HG02981 (cell line): ENCODE measurements at regions not wholly inside any gene's neighbourhood (a gene's known extent, or its start where the extent isn't known, plus 50 kb on each side); places are given as distances from the start of the nearest gene placed in this dataset.
"Not testable (repeated sequence)": the region's sequence is repeated elsewhere in the genome, so short reads cannot be mapped to it uniquely, and the experiment has no call there.

Experiments
- ATAC-seq: cut with Tn5 transposase; IDR thresholded peaks from one replicate; pipeline ENCODE4 v1.9.1; 2021; ENCODE audit warnings: mild to moderate bottlenecking, moderate library complexity; ENCODE audit not compliant: unreplicated experiment

DNA sequence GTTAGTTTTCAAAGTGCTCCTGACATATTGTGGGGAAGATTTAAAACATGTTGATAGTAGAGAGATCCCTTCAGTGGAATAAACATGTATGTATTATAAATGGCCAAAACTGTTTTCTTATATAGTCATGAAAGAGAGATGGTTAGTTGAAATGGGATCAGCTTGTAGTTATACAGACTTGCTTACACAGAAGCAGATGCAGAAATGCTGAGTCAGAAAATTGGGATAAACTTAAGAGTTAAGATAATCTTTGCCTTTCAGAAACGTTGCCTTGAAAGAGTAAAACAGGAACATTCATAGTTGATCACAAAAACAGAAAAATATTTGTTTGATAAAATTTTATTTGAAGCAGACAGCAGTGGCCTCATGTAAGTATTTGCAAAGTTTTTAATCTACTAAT lies 433.2 kb upstream of the BCHE start:
- ATAC-seq: no peak

DNA sequence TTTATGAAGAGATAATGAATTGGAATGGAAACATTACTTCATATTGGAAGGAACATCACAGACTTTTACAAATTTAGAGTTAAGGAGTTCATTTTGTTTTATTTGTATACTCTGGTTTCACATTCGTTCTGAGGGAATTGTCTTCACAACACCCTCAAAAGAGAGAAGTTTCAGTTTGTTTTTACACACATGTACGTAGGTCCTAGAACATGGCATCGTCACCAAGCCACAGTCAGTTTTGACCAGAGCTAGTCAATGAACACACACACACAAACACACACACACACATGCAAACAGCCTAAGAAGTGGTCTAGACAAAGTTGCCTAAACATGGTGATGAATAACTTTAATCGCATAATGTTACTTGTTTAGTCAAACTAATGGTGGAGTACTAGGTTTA lies 427.9 kb upstream of the BCHE start:
- no peak for ATAC-seq

- ATAC-seq: no peak
Observed at GRCh38 chr3:166263460-166263859, 426.2 kb upstream of the BCHE start.

GRCh38 chr3:166258293-166258850 lies 421.1 kb upstream of the BCHE start:
- not testable (repeated sequence) for ATAC-seq

DNA sequence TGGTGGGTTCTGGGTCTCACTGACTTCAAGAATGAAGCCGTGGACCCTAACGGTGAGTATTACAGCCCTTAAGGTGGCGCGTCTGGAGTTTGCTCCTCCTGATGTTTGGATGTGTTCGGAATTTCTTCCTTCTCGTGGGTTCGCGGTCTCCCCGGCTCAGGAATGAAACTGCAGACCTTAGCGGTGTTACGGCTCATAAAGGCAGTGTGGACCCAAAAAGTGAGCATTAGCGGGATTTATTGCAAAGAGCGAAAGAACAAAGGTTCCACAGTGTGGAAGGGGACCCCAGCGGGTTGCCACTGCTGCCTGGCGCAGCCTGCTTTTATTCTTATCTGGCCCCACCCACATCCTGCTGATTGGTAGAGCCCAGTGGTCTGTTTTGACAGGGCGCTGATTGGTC lies 420.5 kb upstream of the BCHE start:
- no peak for ATAC-seq

GRCh38 chr3:166248784-166249183 lies 411.6 kb upstream of the BCHE start:
- no peak for ATAC-seq

GRCh38 chr3:166243511-166243910 lies 406.3 kb upstream of the BCHE start:
- ATAC-seq: no peak

GRCh38 chr3:166223120-166223519 lies 385.9 kb upstream of the BCHE start:
- ATAC-seq: no peak

- no peak for ATAC-seq
Observed at GRCh38 chr3:166211451-166211850, 374.2 kb upstream of the BCHE start.

DNA sequence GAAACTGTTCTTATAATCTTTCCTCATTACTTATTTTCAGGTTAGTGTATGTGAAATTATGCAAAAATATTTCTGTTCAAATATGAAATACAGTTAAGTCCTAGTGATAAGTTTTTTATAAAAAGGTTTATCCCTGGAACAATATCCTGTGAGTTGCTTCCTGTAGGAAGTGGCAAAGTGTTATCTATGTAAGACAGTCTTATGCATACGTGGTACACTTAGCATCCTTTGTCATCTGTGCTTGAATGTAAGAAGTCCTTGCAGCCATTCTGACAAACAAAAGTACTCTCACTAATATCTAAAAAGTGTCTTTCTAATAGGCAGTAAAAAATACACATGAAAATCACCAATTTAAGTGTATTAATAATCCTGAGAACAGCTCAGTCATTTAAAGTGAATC lies 372.5 kb upstream of the BCHE start:
- ATAC-seq: no peak

GRCh38 chr3:166205158-166205557 lies 367.9 kb upstream of the BCHE start:
- ATAC-seq: no peak

DNA sequence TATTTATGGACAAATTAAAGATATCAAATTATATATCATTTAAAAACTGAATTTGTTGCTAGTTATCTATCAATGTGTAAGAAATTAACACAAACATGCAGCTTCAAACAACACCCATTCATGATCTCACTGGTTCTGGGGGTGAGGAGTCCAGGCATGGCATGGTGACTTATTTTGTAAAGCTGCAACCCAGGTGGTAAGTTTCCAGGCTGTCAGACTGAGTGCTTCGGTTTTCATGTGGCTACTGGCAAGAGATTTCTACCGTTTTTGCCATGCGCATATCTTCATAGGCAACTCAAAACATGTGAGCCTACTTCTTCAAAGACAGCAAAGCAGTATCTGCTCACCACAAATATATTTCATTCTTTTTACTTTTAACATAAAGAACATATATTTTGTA lies 364.3 kb upstream of the BCHE start:
- no peak for ATAC-seq

DNA sequence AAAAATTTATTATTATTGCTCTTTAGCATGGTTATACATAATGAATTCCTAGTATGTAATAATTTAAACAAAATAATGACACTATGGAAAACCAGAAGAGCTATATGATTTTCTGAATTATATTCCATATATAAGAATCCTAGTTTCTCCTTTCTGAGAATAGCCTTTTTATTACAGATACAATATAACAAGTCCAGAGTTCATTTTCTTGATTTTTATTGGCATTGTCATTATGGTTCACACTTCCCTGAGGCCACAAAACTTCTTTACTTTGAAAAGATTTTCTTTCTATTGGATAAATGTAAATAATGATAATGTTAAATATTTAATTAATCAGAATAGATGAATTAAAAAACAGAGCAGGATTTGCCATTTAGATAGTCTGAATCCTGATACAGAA lies 362.3 kb upstream of the BCHE start:
- ATAC-seq: no peak

GRCh38 chr3:166195808-166196207 lies 358.6 kb upstream of the BCHE start:
- no peak for ATAC-seq

DNA sequence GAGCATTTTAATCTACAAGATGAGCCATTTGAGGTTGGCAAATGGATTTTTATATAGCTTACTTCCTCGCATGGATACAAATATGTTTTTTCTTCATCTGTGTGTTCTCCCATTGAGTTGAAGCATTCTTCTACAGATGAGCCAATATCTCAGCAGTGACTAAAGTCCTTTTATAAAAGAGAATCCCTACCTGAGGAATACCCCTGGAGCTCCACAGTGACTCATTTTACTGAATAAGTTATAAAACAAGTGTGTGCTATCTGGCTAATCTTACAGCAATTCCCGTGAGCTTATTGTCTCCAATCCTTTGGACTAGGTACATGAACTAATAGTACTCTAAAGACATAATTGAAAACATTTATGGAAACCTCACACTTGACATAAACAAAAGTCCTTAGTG lies 354.2 kb upstream of the BCHE start:
- ATAC-seq: no peak

- ATAC-seq: no peak
Observed at GRCh38 chr3:166190360-166190759, 353.1 kb upstream of the BCHE start.

DNA sequence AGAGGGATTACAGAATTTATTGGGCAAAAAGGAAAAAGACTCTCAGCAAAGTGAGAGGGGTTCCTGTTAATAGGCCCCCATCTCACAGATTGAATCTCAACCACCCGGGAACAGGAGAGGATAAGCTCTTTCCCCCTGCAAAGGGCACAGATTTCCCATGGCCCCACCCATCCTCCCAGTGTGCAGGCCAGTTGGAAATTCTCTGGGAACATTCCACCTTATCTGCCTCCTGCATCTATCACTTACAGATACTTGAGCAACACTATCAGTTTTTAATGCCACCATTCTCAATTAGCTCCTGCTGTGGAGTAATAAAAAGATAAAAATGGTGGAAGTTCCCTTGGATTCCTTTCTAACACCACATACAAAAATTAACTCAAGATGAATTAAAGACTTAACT lies 350.0 kb upstream of the BCHE start:
- no peak for ATAC-seq

GRCh38 chr3:166186003-166186402 lies 348.8 kb upstream of the BCHE start:
- ATAC-seq: no peak

DNA sequence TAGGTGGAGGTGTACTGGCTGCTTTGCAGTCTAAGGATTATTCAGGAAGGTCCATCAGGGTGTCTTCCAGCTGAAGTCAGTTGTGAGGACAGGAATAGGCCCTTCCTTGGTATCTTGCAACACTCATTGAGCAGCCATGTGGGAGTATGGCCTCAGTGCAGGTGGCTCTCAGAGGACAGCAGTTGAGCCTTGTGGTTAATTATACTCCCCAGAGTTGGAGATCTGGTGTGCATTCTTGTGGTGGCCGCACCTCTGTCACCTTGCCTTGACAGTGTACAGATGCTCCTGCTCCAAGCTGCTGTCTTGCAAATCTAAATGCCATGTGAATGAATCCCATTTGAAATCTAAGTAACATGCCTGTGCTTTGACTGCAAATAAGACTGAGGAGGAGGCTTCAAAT lies 339.9 kb upstream of the BCHE start:
- no peak for ATAC-seq

DNA sequence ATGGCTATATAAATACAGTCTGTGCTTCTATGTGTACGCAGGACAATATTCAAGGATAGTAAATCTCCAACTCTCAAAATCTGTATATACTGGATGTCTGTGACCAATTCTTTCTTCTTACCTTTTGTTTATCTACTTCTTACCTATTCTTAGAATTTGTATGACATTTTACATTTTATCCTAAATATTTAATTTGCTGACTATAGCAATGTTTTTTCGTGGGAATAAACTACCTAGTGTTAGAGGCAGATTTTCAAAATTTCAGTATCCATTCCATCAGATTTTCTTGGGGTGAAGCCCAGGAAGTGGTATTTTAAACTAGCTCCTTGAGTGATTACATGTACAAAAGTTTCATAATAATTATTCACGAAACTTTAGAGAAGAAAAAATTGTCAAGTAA lies 334.5 kb upstream of the BCHE start:
- ATAC-seq: no peak

- ATAC-seq: no peak
Observed at GRCh38 chr3:166169681-166170080, 332.5 kb upstream of the BCHE start.

- ATAC-seq: no peak
Observed at GRCh38 chr3:166127969-166128368, 290.7 kb upstream of the BCHE start.

GRCh38 chr3:166125179-166125578 lies 288.0 kb upstream of the BCHE start:
- ATAC-seq: no peak

DNA sequence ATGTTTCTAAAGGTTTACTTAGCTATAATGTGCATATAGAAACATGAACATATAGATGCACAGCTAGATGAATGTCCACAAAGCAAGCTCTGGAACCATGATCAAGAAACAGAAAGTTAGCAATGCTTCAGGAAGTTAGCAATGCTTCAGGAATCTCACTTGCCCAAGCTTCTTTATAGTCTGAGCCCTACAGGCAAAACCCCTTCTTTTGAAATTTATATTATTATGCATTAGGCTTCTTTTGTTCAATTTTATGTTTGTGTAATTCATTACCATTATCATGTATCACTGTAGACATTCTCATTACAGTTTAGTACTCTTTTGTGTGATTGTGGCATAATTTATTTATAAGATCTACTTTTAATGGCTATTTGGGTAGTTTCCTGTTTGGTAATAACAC lies 286.4 kb upstream of the BCHE start:
- ATAC-seq: no peak
